ENCODE measurements at regions not wholly inside any gene's neighbourhood (a gene's known extent, or its start where the extent isn't known, plus 50 kb on each side); places are given as distances from the start of the nearest gene placed in this dataset.
"Not testable (repeated sequence)": the region's sequence is repeated elsewhere in the genome, so short reads cannot be mapped to it uniquely, and the experiment has no call there.

DNA sequence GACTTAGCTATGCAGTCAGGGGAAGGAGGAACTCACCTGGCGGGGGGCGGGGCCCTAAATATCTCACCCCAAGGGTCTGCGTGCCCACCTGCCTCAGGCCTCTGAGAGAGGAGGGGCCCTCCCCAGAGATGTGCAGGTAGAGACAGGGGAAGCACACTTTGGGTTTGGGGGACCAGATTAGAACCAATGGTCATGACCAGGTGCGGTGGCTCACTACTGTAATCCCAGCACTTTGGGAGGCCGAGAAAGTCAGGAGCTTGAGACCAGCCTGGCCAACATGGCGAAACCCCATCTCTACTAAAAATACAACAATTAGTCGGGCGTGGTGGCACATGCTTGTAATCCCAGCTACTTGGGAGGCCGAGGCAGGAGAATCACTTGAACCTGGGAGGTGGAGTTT lies 246.4 kb upstream of the TCERG1L start:
- TF ChIP-seq, protein P1, sequence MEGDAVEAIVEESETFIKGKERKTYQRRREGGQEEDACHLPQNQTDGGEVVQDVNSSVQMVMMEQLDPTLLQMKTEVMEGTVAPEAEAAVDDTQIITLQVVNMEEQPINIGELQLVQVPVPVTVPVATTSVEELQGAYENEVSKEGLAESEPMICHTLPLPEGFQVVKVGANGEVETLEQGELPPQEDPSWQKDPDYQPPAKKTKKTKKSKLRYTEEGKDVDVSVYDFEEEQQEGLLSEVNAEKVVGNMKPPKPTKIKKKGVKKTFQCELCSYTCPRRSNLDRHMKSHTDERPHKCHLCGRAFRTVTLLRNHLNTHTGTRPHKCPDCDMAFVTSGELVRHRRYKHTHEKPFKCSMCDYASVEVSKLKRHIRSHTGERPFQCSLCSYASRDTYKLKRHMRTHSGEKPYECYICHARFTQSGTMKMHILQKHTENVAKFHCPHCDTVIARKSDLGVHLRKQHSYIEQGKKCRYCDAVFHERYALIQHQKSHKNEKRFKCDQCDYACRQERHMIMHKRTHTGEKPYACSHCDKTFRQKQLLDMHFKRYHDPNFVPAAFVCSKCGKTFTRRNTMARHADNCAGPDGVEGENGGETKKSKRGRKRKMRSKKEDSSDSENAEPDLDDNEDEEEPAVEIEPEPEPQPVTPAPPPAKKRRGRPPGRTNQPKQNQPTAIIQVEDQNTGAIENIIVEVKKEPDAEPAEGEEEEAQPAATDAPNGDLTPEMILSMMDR (IDR thresholded peaks at IDR 0.05): not testable (repeated sequence)
- not testable (repeated sequence) for TF ChIP-seq POLR2A (IDR thresholded peaks at IDR 0.05)

All from thyroid gland (tissue), 4 donors.